Stimulated activated CD8-positive, alpha-beta memory T cell treated with anti-CD3 and anti-CD28 coated beads, Interleukin-12 subunit alpha, Interleukin-12 subunit beta, amount 100 ng/mL, for 24 hours (primary cell): ENCODE measurements at regions not wholly inside any gene's neighbourhood (a gene's known extent, or its start where the extent isn't known, plus 50 kb on each side); places are given as distances from the start of the nearest gene placed in this dataset.

Source experiments
- DNase-seq: peaks from one replicate; pipeline ENCODE4 v3.0.0-alpha.2; 2020; ENCODE audit errors: extremely low read depth

- no peak for DNase-seq
Measured at GRCh38 chr6:113805173-113805790, 51.9 kb upstream of the MARCKS start.

GRCh38 chr6:113805811-113806495 is 51.2 kb upstream of the MARCKS start:
- no peak for DNase-seq
